ENCODE measurements at regions not wholly inside any gene's neighbourhood (a gene's known extent, or its start where the extent isn't known, plus 50 kb on each side); places are given as distances from the start of the nearest gene placed in this dataset.

GRCh38 chr5:142481410-142481809, 156.6 kb upstream of the SPRY4 start:
- intact Hi-C loops (cut with DNase I): no loop called here
- DNase-seq (ENCODE audit: low spot score): no peak

- DNase-seq (ENCODE audit: low spot score): no peak
- intact Hi-C loops (cut with DNase I): loop anchor here in 1 of 2 donors (10.0 kb wide), 1 partner anchor 65 kb away; no protein-coding TSS in a partner anchor
Measured at GRCh38 chr5:142479854-142480519, 155.2 kb upstream of the SPRY4 start.

GRCh38 chr5:142479150-142479549, 154.3 kb upstream of the SPRY4 start:
- DNase-seq (ENCODE audit: low spot score): no peak
- intact Hi-C loops (cut with DNase I): loop anchor here in 1 of 2 donors (10.0 kb wide), 1 partner anchor 64 kb away; no protein-coding TSS in a partner anchor

- intact Hi-C loops (cut with DNase I): loop anchor here in 1 of 2 donors (10.0 kb wide), 1 partner anchor 63 kb away; no protein-coding TSS in a partner anchor
- DNase-seq (ENCODE audit: low spot score): no peak
Measured at GRCh38 chr5:142478113-142478512, 153.3 kb upstream of the SPRY4 start.

- intact Hi-C loops (cut with DNase I): loop anchor here in 1 of 2 donors (10.0 kb wide), 1 partner anchor 60 kb away; no protein-coding TSS in a partner anchor
- DNase-seq (ENCODE audit: low spot score): no peak
Measured at GRCh38 chr5:142475102-142475513, 150.3 kb upstream of the SPRY4 start.

- intact Hi-C loops (cut with DNase I): loop anchor here in 1 of 2 donors (10.0 kb wide), 1 partner anchor 60 kb away; no protein-coding TSS in a partner anchor
- DNase-seq (ENCODE audit: low spot score): no peak
Measured at GRCh38 chr5:142474431-142475094, 149.7 kb upstream of the SPRY4 start.

- no peak for DNase-seq (ENCODE audit: low spot score)
- intact Hi-C loops (cut with DNase I): loop anchor here in 1 of 2 donors (10.0 kb wide), 1 partner anchor 58 kb away; no protein-coding TSS in a partner anchor
Measured at GRCh38 chr5:142473038-142473437, 148.2 kb upstream of the SPRY4 start.

GRCh38 chr5:142472306-142472951, 147.6 kb upstream of the SPRY4 start:
- intact Hi-C loops (cut with DNase I): loop anchor here in 1 of 2 donors (10.0 kb wide), 1 partner anchor 58 kb away; no protein-coding TSS in a partner anchor
- no peak for DNase-seq (ENCODE audit: low spot score)

GRCh38 chr5:142466195-142466971, 141.6 kb upstream of the SPRY4 start:
- intact Hi-C loops (cut with DNase I): no loop called here
- DNase-seq (ENCODE audit: low spot score): no peak

GRCh38 chr5:142465476-142465875, 140.7 kb upstream of the SPRY4 start:
- DNase-seq (ENCODE audit: low spot score): no peak
- intact Hi-C loops (cut with DNase I): no loop called here

GRCh38 chr5:142463904-142464303, 139.1 kb upstream of the SPRY4 start:
- intact Hi-C loops (cut with DNase I): no loop called here
- DNase-seq (ENCODE audit: low spot score): no peak

- intact Hi-C loops (cut with DNase I): no loop called here
Measured at GRCh38 chr5:142461028-142461590, 136.3 kb upstream of the SPRY4 start.

GRCh38 chr5:142459209-142459608, 134.4 kb upstream of the SPRY4 start:
- intact Hi-C loops (cut with DNase I): no loop called here
- no peak for DNase-seq (ENCODE audit: low spot score)

More at GRCh38 chr5:142461028-142461590, 136.3 kb upstream of the SPRY4 start:
- DNase-seq (ENCODE audit: low spot score): no peak

- no peak for DNase-seq (ENCODE audit: low spot score)
- intact Hi-C loops (cut with DNase I): no loop called here
Measured at GRCh38 chr5:142455856-142456255, 131.0 kb upstream of the SPRY4 start.

- intact Hi-C loops (cut with DNase I): no loop called here
- DNase-seq (ENCODE audit: low spot score): no peak
Measured at GRCh38 chr5:142453932-142454331, 129.1 kb upstream of the SPRY4 start.

- DNase-seq (ENCODE audit: low spot score): no peak
- intact Hi-C loops (cut with DNase I): no loop called here
Measured at GRCh38 chr5:142450419-142450818, 125.6 kb upstream of the SPRY4 start.

- intact Hi-C loops (cut with DNase I): no loop called here
- DNase-seq (ENCODE audit: low spot score): no peak
Measured at GRCh38 chr5:142447887-142448286, 123.1 kb upstream of the SPRY4 start.

GRCh38 chr5:142446960-142447279, 122.1 kb upstream of the SPRY4 start:
- intact Hi-C loops (cut with DNase I): no loop called here
- no peak for DNase-seq (ENCODE audit: low spot score)

All from posterior vena cava (tissue), 2 donors.